Activated CD8-positive, alpha-beta memory T cell treated with anti-CD3 and anti-CD28 coated beads for 1 hour (primary cell): ENCODE measurements at regions not wholly inside any gene's neighbourhood (a gene's known extent, or its start where the extent isn't known, plus 50 kb on each side); places are given as distances from the start of the nearest gene placed in this dataset.
A peak's percentile ranks its signal among the peaks of the same experiment; 100 is the strongest.
"Not testable (repeated sequence)": the region's sequence is repeated elsewhere in the genome, so short reads cannot be mapped to it uniquely, and the experiment has no call there.

ENCODE experiments used
- DNase-seq, 2 donors: peaks; one replicate each; pipeline ENCODE4 v3.0.0-alpha.2; 2020; ENCODE audit warnings: low read depth in 1 of 2; ENCODE audit errors: extremely low read depth in 1 of 2

- DNase-seq = not testable (repeated sequence)
Measured at GRCh38 chr16:29246091-29246490, 160.4 kb downstream of the NPIPB11 start.

DNA sequence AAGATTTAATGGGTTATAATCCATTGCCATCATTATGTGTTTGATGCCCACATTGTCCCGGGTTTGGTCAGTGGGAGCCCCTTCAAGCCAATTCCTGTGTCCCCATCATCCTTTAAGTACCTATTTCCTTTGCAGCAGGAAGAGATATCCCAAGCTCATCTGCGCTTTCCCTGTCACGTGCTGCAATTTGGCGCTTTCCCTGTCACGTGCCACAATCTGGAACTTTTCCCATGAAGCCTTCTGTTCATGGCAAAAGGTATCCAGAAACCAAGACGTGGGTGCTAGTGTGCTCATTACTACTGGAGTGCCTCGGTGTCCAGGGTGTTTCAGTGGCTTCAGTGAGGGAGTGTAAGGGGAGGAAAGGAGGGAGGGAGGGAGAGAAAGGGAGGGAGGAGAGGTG lies 168.5 kb downstream of the NPIPB11 start:
- no peak for DNase-seq

- not testable (repeated sequence) for DNase-seq
Measured at GRCh38 chr16:29237495-29237894, 169.0 kb downstream of the NPIPB11 start.

DNA sequence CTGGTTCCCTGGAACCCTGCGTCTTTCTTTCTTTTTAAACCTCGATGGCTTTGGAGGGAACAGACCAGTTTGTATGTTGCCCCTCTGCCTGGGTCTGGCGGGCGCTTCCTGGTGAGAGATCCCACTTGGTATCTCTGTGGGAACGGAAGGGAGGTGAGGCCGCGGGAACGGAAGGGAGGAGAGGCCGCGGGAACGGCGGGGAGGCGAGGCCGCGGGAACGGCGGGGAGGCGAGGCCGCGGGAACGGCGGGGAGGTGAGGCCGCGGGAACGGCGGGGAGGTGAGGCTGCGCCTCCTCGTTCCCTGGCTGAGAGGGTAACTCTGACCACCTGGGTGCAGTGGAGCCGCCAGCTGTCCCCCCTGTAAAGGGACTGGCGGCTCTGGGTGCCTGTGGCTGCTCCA lies 169.5 kb downstream of the NPIPB11 start:
- not testable (repeated sequence) for DNase-seq

GRCh38 chr16:29235836-29236370 lies 170.6 kb downstream of the NPIPB11 start:
- DNase-seq = not testable (repeated sequence)

DNA sequence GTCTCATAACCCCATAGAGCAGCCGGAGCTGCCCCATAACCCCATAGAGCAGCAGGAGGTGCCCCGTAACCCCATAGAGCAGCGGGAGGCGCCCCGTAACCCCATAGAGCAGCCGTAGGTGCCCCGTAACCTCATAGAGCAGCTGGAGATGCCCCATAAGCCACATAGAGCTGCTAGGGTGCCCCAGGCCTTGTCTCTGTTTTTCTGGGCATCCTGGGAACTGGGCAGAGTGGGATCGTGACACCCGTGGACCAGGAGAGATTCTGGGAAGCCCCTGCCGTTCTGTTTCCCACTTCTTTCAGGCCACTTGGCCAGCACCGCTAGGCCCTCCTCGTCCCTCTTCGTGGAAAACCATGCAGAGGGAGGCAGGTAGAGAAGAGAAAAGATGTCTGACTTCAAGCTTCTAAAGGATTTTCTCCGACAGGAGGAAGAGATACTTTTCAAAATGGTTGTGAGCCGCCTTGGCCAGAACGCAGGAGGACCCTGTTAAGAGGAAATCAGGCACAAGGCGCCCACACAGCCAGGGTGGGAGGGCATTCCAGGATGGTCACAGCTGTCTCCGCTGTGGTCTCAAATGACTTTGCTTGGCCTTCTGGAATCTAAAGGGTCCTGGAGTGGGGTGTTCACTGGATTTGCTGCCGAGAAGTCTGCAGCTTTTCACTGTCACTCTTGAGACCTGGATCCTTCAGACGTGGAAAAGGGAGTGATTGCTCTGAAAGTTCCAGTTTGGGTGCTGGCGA lies 171.8 kb downstream of the NPIPB11 start:
- not testable (repeated sequence) for DNase-seq

GRCh38 chr16:29233705-29234404 lies 172.7 kb downstream of the NPIPB11 start:
- not testable (repeated sequence) for DNase-seq

DNA sequence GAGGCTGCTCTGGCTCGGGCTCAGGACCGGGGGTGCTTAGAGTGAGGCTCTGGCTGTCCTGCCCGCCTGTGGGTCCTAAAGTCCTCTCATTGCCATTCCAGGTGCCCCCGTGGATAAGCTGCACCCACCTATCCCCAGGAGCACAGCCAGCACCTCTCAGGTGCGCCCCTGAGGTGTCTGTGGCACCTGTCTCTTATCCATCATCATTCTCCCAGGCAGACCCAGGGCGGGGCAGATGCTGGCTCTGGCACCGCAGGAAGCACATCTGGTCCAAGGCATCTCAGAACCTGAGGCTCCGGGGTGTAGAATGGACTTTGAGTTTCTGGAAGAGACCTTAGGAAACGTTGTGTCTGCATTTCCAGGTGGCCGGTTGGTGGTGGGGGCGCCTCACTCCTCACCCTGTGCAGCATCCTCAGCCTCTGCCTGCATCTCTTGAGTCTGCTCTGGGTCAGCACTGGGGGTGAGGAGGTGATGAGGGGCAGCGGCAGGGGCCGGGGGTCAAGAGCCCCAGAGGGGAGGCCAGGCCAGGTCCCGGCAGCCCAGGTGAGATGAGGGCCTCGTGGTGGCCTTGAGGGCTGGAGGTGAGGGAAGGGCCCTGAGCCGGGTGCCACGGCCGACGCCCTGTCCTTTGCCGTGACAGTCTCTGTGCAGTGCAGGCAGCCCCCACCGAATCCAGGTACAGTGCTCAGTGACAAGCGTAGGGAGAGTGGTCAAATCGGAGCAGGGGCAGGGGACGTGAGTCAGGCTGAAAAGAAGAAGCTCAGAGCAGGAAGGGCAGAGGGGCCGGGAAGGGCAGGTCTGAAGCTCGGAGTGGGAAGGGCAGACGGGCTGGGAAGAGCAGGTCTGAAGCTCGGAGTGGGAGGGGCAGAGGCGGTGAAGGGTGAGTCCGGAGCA lies 173.5 kb downstream of the NPIPB11 start:
- DNase-seq = no peak

- DNase-seq = not testable (repeated sequence)
Measured at GRCh38 chr16:29232160-29232705, 174.3 kb downstream of the NPIPB11 start.

DNA sequence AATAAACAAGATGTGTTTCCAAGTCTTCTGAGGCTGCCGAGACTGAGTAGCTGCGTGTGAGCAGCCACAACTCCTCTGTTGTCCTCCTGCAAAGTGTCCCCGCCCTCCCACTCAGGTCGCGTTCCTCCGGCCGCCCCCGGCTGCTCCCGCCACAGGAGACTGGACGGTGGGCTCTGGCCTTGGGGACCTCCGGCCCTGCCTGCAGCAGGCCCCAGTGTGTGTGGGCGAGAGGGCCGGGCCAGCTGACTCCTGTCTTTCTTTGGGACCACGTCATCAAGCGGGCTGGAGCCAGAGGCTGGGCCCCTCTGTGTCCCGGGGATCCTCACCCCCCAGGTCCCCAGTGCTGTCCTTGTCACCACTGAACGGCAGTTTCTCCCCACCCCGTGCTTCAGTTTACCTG lies 175.3 kb downstream of the NPIPB11 start:
- no peak for DNase-seq

GRCh38 chr16:29230671-29231096 lies 175.8 kb downstream of the NPIPB11 start:
- DNase-seq = no peak

DNA sequence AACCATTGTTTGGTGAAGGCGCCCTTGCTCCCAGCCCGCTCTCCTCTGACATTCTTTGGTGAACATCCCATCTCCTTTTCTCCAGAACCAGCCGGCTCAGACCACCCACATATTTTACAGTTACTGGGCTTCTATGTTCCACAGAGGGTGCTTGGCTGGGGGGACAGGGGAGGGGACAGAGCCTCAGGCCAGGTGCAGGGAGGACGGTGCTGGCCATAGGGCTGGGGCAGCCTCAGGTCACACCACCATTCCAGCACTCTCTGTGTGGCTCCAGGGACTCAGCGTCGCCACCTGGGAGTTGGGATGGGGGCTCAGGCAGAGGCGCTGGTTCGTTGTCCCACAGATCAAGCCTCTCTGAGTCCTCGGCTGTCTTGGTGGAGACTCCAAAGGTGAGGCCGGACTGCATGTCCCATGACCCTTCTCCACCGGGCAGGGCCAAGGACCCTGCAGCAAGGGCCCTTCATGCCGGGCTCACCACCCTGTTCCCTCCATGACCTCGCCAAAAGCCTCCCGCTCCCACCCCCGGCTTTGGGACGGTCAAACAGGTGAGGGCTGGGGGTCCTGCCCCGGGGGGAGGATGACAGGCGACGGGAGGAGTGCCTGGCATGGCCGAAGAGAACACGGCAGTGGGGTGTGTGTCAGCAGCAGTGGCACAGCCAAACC lies 176.4 kb downstream of the NPIPB11 start:
- DNase-seq = not testable (repeated sequence)

GRCh38 chr16:29229616-29230005 lies 176.9 kb downstream of the NPIPB11 start:
- DNase-seq = not testable (repeated sequence)

DNA sequence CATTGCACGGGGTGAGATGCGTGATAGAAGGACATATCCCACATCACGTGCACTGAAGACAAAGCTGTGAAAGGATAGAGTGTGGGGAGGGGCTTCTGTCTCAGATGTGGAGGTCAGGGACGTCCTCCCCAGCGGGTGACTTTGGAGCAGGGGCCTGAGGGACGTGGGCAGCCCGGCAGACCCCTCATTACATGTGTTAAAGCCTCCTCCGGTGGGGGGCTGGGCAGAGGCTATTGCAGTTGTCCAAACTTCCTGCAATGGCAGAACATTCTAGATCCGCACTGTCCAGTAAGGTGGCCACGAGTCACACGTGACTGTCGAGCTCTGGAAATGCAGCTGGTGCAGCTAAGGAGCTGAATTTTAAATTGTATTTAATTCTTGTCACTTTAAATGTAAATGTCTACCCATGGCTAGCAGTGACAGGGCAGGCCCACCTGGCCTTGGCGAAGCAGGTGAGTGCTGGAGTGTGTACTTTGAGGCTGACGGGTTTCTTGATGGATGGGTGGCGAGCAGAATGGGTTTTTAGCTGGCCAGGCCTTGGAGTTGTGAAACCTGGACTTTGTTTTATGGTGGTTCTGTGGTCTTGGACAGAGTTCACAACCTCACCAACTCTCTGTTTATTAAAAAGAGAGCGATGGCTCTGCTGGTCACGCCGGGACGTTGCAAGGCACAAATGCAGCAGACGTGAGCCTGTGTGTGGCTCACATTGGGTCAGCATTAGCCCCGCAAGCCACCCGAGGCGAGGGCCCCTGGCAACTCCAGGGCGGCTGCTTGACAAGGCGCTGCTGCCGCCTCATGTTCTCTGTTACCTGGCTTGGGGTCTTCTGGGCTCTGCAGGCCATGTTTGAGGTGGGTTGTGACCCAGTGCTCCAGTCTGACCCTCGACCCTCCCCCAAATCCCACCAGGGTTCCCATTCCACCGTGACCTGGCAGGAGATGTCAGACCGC lies 177.6 kb downstream of the NPIPB11 start:
- not testable (repeated sequence) for DNase-seq

DNA sequence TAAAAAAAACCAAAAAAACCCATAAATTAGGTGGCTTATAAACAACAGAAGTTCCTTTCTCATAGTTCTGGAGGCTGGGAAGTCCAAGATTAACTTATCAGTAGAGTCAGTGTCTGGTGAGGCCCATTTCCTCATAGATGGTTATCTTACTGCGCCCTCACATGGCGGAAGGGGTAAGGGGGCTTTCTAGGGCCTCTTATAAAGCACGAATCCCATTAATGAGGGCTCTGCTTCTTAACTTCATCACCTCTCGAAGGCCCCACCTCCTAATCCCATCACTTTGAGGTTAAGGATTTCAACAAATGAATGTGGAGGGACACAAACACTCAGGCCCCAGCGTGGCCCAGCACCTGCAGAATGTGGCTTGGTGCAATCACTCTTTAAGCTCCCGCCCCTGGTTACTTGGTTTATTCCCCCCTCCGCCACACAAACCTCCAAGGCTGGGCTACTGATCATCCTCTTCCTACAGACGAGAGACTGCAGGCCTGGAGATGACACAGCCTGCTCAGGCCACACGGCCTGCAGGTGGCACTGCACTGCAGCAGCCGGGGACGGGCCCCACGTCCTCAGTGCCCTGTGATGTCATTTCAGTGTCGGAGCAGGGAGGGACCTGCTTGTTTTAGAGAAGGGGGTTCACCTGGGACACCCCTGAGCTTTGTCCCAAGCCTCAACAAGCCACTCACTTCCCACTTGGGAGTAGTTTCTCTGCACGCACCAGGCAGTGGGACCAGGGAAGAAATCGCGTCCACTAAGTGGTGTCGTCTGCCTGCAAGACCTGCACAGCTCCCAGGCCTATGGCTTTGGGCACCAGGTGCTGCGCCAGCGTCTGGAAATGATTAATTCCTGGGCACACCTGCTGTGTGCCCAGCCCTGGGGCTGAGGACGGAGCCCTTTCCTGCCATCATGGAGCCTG lies 178.5 kb downstream of the NPIPB11 start:
- peak; percentile 24 for DNase-seq

DNA sequence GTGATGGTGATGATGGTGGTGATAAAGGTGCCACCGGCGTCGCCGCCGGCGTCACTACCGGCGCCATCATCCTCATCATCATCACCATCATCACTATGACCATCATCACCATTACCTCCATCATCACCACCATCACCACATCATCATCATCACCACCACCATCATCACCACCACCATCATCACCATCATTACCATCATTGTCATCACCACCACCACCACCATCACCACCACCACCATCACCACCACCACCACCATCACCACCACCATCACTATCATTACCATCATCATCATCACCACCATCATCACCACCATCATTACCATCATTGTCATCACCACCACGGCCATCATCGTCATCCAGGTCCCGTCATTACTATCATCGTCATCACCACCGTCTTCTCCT lies 179.7 kb downstream of the NPIPB11 start:
- DNase-seq = no peak

GRCh38 chr16:29224675-29225074 lies 181.8 kb downstream of the NPIPB11 start:
- DNase-seq = not testable (repeated sequence)

DNA sequence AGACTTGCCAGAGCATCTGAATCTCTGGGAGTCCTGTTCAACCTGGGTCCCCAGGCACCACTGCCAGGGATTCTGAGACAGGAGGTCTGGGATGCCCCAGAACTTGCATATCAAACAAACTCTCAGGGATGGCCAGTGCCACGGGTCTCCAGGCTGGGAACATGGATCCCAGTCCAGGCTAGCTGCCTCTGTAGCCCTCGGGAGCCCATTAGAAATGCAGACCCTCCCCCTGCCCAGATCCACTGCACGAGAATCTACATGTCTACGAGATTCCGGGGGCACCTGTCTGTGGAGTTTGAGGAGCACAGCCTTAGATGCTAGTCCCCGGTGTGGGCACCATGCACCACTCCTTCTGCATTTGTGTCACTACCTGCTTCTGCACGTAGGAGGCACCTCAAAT lies 183.9 kb downstream of the NPIPB11 start:
- not testable (repeated sequence) for DNase-seq
